ENCODE measurements at regions not wholly inside any gene's neighbourhood (a gene's known extent, or its start where the extent isn't known, plus 50 kb on each side); places are given as distances from the start of the nearest gene placed in this dataset.

GRCh38 chr2:198591586-198591985 is 787.2 kb downstream of the PLCL1 start:
- no peak for DNase-seq (ENCODE audit: low spot score)
- Histone ChIP-seq H3K27ac (no peak overlapping the region), H3K36me3 (no peaks in the 10 kb centered on the region), H3K4me3 (no peak overlapping the region), H3K4me1 (no peaks in the 10 kb centered on the region), H3K9me3 (no peaks in the 10 kb centered on the region), H3K27me3 (no peaks in the 10 kb centered on the region)
- no peak for TF ChIP-seq CTCF (IDR thresholded peaks at IDR 0.05)

GRCh38 chr2:198587741-198588140 is 783.3 kb downstream of the PLCL1 start:
- Histone ChIP-seq H3K4me3 (no peak overlapping the region), H3K9me3 (no peaks in the 10 kb centered on the region), H3K36me3 (no peaks in the 10 kb centered on the region), H3K27me3 (no peaks in the 10 kb centered on the region), H3K4me1 (no peaks in the 10 kb centered on the region), H3K27ac (no peak overlapping the region)
- no peak for TF ChIP-seq CTCF (IDR thresholded peaks at IDR 0.05)
- no peak for DNase-seq (ENCODE audit: low spot score)

GRCh38 chr2:198587240-198587639 is 782.8 kb downstream of the PLCL1 start:
- H3K9me3 ChIP-seq: no peaks in the 10 kb centered on the region
- no peak for DNase-seq (ENCODE audit: low spot score)
- no peak overlapping the region for H3K4me3 ChIP-seq
- H3K4me1 ChIP-seq: no peaks in the 10 kb centered on the region
- no peak overlapping the region for H3K27ac ChIP-seq
- no peak for TF ChIP-seq CTCF (IDR thresholded peaks at IDR 0.05)
- H3K27me3 ChIP-seq: no peaks in the 10 kb centered on the region
- H3K36me3 ChIP-seq: no peaks in the 10 kb centered on the region

- Histone ChIP-seq H3K27me3 (no peaks in the 10 kb centered on the region), H3K9me3 (no peaks in the 10 kb centered on the region), H3K4me1 (no peaks in the 10 kb centered on the region), H3K36me3 (no peaks in the 10 kb centered on the region), H3K27ac (no peak overlapping the region), H3K4me3 (no peak overlapping the region)
- no peak for DNase-seq (ENCODE audit: low spot score)
- no peak for TF ChIP-seq CTCF (IDR thresholded peaks at IDR 0.05)
These were observed 767.0 kb downstream of the PLCL1 start for GRCh38 chr2:198571393-198571792.

- Histone ChIP-seq H3K27ac (no peak overlapping the region), H3K36me3 (no peaks in the 10 kb centered on the region), H3K27me3 (no peaks in the 10 kb centered on the region), H3K4me3 (no peak overlapping the region), H3K4me1 (no peaks in the 10 kb centered on the region), H3K9me3 (peaks cover 0 to 23% of the 10 kb centered on the region in 2 donors)
- no peak for TF ChIP-seq CTCF (IDR thresholded peaks at IDR 0.05)
- DNase-seq (ENCODE audit: low spot score): no peak
These were observed 753.8 kb downstream of the PLCL1 start for GRCh38 chr2:198558176-198558575.

- Histone ChIP-seq H3K36me3 (no peaks in the 10 kb centered on the region), H3K27me3 (no peaks in the 10 kb centered on the region), H3K4me1 (no peaks in the 10 kb centered on the region), H3K9me3 (no peaks in the 10 kb centered on the region), H3K27ac (no peak overlapping the region), H3K4me3 (no peak overlapping the region)
- no peak for DNase-seq (ENCODE audit: low spot score)
- TF ChIP-seq CTCF (IDR thresholded peaks at IDR 0.05): no peak
These were observed 741.7 kb downstream of the PLCL1 start for GRCh38 chr2:198546122-198546521.

Data from right atrium auricular region (tissue), 2 donors.